Suppressor macrophage (primary cell): ENCODE measurements at regions not wholly inside any gene's neighbourhood (a gene's known extent, or its start where the extent isn't known, plus 50 kb on each side); places are given as distances from the start of the nearest gene placed in this dataset.

Experiments used
- DNase-seq, 4 experiments: peaks; one replicate each; pipeline ENCODE4 v3.0.0-alpha.2; 2020 to 2022

GRCh38 chr11:11755871-11756270, 85.9 kb upstream of the USP47 start:
- no peak for DNase-seq

- no peak for DNase-seq
Observed at GRCh38 chr11:11752679-11753078, 89.1 kb upstream of the USP47 start.

GRCh38 chr11:11750017-11750878, 91.5 kb upstream of the USP47 start:
- DNase-seq, result no peak

- DNase-seq, result no peak
Observed at GRCh38 chr11:11748706-11749365, 92.9 kb upstream of the USP47 start.

GRCh38 chr11:11747570-11747969, 94.2 kb upstream of the USP47 start:
- no peak for DNase-seq

GRCh38 chr11:11746449-11746848, 95.3 kb upstream of the USP47 start:
- no peak for DNase-seq

GRCh38 chr11:11743216-11743615, 98.6 kb upstream of the USP47 start:
- no peak for DNase-seq

- DNase-seq, result no peak
Observed at GRCh38 chr11:11742486-11742885, 99.3 kb upstream of the USP47 start.

- no peak for DNase-seq
Observed at GRCh38 chr11:11740836-11741235, 100.9 kb upstream of the USP47 start.

GRCh38 chr11:11740073-11740702, 101.6 kb upstream of the USP47 start:
- DNase-seq, result no peak

- DNase-seq, result no peak
Observed at GRCh38 chr11:11738370-11738769, 103.4 kb upstream of the USP47 start.

- DNase-seq, result no peak
Observed at GRCh38 chr11:11735586-11735985, 106.2 kb upstream of the USP47 start.

GRCh38 chr11:11733246-11733747, 108.5 kb upstream of the USP47 start:
- DNase-seq, result no peak

- DNase-seq, result no peak
Observed at GRCh38 chr11:11732116-11732515, 109.7 kb upstream of the USP47 start.

GRCh38 chr11:11731311-11732083, 109.7 kb upstream of the GALNT18 start:
- DNase-seq, result peak; percentile 2 to 41 (median 16)

- no peak for DNase-seq
Observed at GRCh38 chr11:11728386-11728785, 106.6 kb upstream of the GALNT18 start.

- DNase-seq, result no peak
Observed at GRCh38 chr11:11725438-11725837, 103.6 kb upstream of the GALNT18 start.

- DNase-seq, result no peak
Observed at GRCh38 chr11:11724994-11725393, 103.2 kb upstream of the GALNT18 start.

- DNase-seq, result no peak
Observed at GRCh38 chr11:11722861-11723260, 101.1 kb upstream of the GALNT18 start.

- no peak for DNase-seq
Observed at GRCh38 chr11:11722246-11722645, 100.4 kb upstream of the GALNT18 start.

GRCh38 chr11:11718511-11718910, 96.7 kb upstream of the GALNT18 start:
- no peak for DNase-seq

GRCh38 chr11:11717064-11717725, 95.4 kb upstream of the GALNT18 start:
- DNase-seq, result no peak
